Colon (tissue), 2 donors: ENCODE measurements at regions not wholly inside any gene's neighbourhood (a gene's known extent, or its start where the extent isn't known, plus 50 kb on each side); places are given as distances from the start of the nearest gene placed in this dataset.

ENCODE experiments used
- FAIRE-seq: peaks from 2 replicates; lab custom pipeline; 2012; peaks lifted over from hg19 to GRCh38; lab: Jason Lieb, UNC
- donor health status: control.
- donor health status: control.

DNA sequence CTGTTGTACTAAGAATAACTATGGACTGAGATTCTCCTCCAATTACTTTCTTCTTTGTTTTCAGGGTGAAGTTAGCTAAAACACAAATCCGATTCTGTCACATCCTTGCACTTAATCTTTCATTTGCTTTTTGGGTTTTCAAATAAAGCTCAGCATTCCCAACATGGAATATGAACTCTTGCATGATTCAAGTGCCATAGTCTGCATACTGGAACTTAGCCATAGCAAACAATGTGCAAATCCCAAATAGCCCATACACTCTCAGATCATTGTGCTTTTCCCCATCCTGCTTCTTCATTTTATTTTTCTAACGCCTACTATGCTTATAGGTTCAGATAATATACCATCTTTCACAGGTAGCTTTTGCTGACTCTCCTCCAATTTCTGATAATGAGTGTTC lies 455.8 kb upstream of the PRMT6 start:
- FAIRE-seq, result no peak

GRCh38 chr1:106603616-106604015 lies 452.9 kb upstream of the PRMT6 start:
- no peak for FAIRE-seq

- no peak for FAIRE-seq
Observed at GRCh38 chr1:106608841-106609240, 447.6 kb upstream of the PRMT6 start.

GRCh38 chr1:106613068-106613467 lies 443.4 kb upstream of the PRMT6 start:
- FAIRE-seq, result no peak

DNA sequence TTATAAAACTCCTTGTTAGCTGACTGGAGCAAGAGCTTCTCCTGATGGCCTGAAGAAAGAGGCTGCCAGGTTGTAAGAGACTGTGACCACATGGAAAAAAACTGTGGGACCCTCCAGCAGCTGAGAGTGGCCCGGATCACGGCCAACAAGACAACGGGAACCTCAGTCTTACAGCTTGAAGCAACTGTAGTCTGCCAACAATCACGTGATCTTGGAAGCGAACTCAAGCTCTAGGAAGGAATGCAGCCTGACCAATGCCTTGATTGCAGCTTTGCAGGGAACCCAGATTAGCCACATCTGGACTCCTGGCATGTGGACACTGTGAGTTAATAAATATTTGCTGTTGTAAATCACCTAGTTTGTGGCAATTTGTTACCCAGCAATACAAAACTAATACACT lies 442.6 kb upstream of the PRMT6 start:
- no peak for FAIRE-seq

- no peak for FAIRE-seq
Observed at GRCh38 chr1:106615473-106615872, 441.0 kb upstream of the PRMT6 start.

DNA sequence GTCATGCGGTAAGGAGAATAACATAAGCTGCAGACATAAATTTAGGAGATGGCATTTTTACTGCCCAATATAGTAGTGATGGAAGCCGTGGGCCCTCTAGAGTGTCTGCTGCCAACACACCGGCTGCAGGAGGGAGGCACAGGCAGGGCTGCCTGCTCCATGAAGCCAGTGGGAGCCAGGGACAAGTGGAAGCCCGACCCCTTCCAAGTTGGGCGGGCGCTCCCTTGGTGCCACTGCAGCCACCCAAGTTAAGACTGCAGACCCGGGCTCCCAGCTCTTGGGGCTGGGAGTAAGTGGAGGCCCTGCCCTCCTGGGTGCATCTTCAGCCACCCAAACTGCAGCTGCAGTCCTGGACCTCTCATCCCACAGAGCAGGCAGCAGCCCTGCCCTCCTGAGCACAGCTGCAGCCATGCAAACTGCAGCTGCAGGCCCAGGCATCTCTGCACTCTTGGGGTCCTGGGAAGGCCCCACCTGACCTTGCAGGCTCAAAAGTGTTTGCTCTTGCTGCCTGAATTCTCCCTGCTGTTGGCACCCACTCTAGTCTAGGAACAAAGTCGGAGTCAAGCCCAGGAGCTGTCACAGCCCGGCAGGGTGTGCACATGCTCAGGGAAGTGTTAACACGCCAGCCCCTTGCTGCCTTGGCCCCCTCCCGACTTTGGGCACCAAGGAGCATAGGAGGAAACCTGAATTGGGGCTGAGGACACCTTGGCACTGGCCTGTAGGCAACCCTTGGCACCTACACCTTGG lies 437.2 kb upstream of the PRMT6 start:
- FAIRE-seq, result no peak

DNA sequence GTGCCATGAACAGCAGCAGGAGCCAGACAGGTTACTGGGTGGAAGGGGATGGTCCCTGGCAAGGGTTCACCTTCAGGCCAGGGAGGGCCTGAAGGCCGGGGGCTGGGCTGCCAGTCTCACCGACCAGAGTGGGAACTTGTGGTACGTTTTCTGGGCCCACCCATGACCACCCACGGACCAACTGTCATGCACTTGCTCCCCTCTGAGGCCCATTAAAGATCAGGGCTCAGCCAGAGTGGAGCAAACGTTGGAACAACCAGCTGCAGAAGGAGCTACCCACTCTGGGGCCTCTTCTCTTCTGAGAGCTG lies 436.7 kb upstream of the PRMT6 start:
- no peak for FAIRE-seq

DNA sequence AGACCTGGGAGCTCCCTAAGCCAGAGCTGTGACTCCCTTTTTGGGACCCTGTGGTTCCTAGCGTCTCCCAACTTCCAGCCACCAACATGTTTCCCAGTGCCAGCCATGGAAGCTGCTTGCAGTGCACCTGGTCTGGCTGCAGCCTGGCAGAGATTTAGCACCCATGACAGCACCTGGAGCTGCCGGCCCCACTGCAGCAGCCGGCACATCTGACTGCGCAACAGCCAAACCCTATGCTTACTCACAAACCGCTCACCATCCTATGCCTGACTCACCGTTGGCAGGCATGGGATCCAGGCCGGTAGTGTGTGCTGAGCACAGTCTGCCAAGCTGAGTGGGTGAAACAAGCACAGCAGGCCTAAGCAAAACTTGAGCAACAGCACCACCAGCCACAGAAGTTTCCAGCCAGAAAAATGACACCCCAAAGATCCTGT lies 435.9 kb upstream of the PRMT6 start:
- no peak for FAIRE-seq

DNA sequence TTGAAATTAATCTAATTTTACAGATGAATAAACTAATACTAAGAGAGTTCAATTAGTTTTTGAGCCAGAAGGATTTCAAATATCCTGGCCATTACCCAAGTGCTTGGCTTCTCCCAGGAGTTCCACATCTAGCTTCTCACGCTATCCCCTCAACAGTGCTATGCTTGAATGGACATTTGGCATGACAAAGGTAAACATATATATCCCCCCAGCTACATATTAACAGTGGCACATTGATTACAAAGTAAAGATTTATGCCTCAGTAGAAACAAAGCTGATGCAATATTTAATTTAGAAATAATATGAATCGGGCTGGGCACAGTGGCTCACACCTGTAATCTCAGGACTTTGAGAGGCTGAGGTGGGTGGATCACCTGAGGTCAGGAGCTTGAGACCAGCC lies 434.6 kb upstream of the PRMT6 start:
- no peak for FAIRE-seq

GRCh38 chr1:106637566-106637965 lies 418.9 kb upstream of the PRMT6 start:
- no peak for FAIRE-seq

- no peak for FAIRE-seq
Observed at GRCh38 chr1:106646261-106646784, 410.2 kb upstream of the PRMT6 start.

DNA sequence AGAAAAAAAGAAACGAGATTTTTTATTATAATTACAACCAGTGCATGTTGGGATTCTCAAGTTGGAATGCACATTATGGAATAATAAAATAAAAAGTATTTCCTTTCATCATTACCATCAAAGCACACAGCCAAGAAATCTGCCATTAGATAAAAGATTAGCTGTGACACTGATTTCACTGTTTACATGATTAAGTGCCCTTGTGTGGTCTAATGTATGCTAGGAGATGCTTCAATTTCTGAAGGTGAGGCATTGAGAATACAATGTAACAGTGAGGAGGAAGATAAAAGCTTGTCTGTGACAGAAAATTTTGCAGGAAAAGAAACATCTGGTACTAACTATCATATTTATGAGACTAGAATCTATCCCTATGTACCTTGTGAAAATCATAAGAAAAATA lies 409.7 kb upstream of the PRMT6 start:
- FAIRE-seq, result no peak

DNA sequence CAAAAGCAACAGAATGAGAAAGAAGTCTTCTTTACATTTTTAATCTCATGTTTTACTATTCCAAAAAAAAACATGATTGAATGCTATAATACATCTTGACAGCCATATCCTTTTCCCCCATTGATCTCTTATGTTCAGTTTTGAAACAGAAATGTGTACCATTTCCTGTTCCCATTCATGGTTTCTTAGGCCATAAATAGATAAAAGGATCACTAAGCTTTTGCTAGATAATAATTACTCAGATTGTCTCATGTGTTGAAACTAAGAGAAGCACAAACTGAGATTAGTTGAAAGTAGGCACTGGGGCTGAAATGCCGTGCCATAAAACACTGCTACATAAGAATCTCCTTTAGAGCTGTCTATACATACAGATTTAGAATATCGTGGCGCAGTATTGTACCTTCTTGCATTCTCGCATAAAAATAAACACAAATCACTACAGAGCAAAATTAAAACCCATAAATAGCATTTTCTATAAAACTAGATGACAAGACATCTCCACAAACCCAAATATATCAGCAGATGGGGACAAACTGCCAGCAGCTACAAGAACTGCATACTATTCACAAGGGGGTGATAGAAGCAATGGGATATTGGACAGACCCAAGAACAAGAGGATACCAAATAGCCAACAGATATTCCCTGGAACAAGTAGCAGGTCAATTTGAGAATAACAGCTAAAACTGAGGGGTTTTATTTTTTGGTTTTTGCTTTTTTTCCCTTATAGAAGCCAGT lies 405.3 kb upstream of the PRMT6 start:
- no peak for FAIRE-seq

DNA sequence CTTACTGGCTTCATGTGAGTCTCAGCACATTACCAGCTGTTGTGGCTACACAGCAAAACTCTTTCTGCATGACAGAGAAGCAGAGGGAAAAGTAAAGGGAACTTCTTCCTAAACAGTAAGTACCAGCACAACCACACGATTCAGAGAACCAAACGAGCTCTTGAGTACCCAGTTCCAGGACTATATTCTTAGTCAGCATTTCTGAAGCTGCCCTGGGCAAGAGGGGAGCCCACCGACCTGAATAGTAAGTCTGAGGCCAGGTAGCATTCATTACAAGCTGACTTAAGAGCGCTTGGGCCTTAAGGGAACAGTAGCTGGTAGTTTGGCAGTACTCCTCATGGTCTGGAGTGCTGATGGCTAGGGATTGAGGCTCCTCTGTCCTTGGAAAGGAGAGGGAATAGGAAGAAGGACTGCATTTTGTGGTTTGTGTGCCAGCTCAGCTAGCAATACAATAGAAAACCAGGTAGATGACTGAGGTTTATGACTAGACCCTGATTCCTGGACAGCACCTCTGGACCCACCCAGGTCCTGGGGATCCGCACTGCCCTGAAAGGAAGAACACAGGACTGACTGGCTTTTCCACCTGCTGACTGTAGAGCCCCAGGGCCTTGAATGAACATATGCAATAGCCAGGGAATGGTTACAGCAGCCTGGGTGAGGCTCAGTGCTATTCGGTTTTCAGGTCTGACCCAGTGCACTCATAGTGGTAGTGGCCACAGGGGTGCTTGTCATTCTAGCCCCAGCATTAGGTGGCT lies 396.8 kb upstream of the PRMT6 start:
- FAIRE-seq, result no peak

GRCh38 chr1:106675558-106675957 lies 380.9 kb upstream of the PRMT6 start:
- no peak for FAIRE-seq

- no peak for FAIRE-seq
Observed at GRCh38 chr1:106676021-106676420, 380.5 kb upstream of the PRMT6 start.

DNA sequence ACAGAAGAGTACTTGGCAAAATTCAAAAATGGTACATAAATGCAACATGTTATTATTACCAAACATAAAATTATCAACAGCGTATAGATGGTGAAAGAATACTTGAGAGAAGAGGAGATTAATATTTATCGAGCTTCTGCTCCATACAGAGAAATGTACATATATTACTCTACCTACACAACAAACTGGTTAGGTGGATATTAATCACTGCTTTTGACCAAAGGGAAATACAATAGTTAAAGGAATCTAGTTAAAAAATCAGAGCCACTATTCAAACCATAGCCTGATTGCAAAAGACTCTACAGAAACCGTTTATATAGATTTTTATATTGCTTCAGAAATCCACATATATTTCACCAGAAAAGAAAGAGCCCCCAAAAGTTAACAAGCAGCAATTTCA lies 379.3 kb upstream of the PRMT6 start:
- no peak for FAIRE-seq

GRCh38 chr1:106677721-106678120 lies 378.8 kb upstream of the PRMT6 start:
- no peak for FAIRE-seq

- no peak for FAIRE-seq
Observed at GRCh38 chr1:106678279-106679050, 378.0 kb upstream of the PRMT6 start.

- FAIRE-seq, result no peak
Observed at GRCh38 chr1:106680216-106680615, 376.3 kb upstream of the PRMT6 start.

- FAIRE-seq, result no peak
Observed at GRCh38 chr1:106680776-106681344, 375.6 kb upstream of the PRMT6 start.
